GM12873 (cell line): ENCODE measurements at regions not wholly inside any gene's neighbourhood (a gene's known extent, or its start where the extent isn't known, plus 50 kb on each side); places are given as distances from the start of the nearest gene placed in this dataset.

Experiments
- CTCF ChIP-seq: IDR thresholded peaks from 2 replicates; pipeline ENCODE4 v1.5.1; 2012; ENCODE audit warnings: low read depth, mild to moderate bottlenecking, moderate library complexity, low read length, control low read depth; ENCODE audit not compliant: insufficient read depth; ENCODE audit errors: missing control alignments

GRCh38 chrX:17206584-17206983 lies 168.4 kb upstream of the NHS start:
- no peak for TF ChIP-seq CTCF

- TF ChIP-seq CTCF, result no peak
These were observed 160.0 kb upstream of the NHS start for GRCh38 chrX:17214962-17215361.

- no peak for TF ChIP-seq CTCF
These were observed 148.3 kb upstream of the NHS start for GRCh38 chrX:17226736-17227135.

DNA sequence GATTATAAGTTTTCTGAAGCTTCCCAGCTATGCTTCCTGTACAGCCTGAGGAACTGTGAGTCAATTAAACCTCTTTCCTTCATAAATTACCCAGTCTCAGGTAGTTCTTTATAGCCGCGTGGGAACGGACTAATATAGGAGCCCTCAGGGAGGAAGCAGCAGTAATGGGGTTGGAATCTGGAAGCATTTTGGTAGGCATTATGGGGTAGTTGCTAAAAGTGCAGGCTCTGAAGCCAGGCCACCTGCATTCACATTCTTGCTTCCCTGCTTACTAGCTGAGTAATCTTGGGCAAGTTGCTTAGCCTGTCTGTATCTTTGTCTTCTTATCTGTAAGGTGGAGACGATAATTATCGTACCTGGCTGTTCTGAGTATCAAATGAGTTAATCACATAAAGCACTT lies 137.9 kb upstream of the NHS start:
- TF ChIP-seq CTCF, result no peak

- TF ChIP-seq CTCF, result peak; percentile 74
These were observed 132.5 kb upstream of the NHS start for GRCh38 chrX:17242470-17242869.

DNA sequence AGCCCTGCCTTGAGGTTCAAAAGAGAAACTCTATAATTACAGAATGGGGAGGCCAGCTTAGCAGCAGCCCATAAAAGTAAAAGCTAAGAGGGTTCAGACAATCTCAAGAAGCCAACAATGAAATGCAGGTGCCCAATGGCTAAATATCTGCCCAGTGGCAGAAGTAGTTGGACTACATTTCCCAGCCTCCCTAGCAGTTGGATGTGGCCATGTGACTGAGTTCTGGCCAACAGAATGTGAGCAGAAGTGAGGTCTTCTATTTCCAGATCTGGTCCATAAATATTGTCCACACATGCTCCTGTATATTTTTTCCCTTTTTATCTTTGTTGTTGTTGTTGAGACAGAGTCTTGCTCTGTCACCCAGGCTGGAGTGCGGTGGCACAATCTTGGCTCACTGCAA lies 127.9 kb upstream of the NHS start:
- no peak for TF ChIP-seq CTCF

DNA sequence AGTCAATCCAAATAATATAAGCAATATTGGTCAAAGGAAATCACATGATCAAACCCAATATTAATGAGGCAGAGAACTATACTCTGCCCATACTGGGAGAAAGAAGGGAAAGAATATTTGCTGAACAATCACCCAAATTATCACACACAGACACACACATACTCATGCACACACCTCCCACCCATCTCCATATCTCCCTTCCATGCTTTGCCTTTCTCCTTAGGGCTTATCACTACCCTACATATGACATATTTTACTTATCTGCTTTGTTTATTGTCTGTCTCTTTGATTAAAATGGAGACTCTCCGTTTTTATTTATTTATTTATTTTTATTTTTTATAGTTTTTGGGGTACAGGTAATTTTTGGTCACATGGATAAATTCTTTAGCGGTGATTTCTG lies 112.9 kb upstream of the NHS start:
- no peak for TF ChIP-seq CTCF

- no peak for TF ChIP-seq CTCF
These were observed 108.9 kb upstream of the NHS start for GRCh38 chrX:17266136-17266535.
